ELR (cell line): ENCODE measurements at regions not wholly inside any gene's neighbourhood (a gene's known extent, or its start where the extent isn't known, plus 50 kb on each side); places are given as distances from the start of the nearest gene placed in this dataset.

Experiments
- DNase-seq: peaks from one replicate; pipeline ENCODE4 v3.0.0-alpha.2; 2015; ENCODE audit warnings: low read depth

- DNase-seq, result no peak
Observed at GRCh38 chr14:53610947-53611346, 345.7 kb downstream of the BMP4 start.

DNA sequence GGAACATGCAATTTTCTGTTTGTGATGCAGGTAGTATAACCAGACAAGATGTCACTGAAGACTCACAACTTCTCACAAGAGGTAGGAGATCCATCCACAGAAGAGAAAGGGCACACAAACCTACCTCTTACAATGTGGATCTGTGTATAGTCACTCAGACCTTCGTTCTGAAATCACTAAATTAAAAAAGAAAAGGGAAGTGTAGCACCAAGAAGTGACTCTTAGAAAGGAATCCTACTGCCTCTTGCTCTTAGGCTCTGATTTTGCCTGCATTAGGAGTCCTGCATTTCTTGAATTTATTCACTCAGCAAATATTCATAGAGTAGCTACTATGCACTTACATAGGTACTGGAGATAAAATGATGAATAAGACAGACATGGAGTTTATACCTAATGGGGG is 347.6 kb downstream of the BMP4 start:
- DNase-seq, result no peak

GRCh38 chr14:53608369-53608768 is 348.3 kb downstream of the BMP4 start:
- peak; percentile 23 for DNase-seq

DNA sequence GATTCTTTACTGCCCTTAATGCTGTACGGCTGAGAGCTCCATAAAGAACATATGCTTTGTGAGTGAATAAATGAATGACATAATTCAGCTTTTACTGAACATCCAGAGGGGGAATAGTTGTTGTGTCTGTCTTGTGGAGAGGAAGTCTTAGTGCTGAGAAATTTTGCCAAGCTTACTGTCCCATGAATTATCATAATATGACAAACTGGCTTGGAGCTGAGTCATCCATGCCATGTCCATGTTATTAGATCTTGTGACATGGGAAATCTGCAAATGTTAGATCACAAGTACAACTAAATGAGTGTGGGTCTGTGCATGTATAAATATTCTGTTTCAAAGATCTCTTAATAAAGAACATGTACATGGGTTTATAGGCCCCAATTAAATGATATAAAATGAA is 350.4 kb downstream of the BMP4 start:
- no peak for DNase-seq

GRCh38 chr14:53605562-53605961 is 351.1 kb downstream of the BMP4 start:
- DNase-seq, result no peak

DNA sequence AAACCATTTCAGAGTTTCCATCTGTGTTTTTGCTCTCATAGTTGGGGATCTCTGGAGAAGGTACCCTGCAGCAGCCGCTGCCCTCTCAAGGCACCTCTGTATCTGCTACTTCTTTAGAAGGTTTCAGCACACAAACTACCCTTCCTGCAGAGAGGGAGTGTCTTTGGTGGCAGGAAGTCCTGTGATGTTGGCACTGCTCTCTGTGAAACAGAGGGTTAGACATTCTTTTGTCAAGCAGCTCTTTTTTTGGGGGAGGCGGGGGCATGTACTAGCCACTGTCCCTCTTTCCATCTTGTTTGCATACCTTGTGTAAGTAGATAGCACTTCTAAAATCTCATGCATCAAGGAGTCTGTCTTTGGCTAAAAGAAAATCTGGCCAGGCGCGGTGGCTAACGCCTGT is 352.6 kb downstream of the BMP4 start:
- DNase-seq, result no peak

GRCh38 chr14:53601409-53601808 is 355.2 kb downstream of the BMP4 start:
- DNase-seq, result no peak

- DNase-seq, result no peak
Observed at GRCh38 chr14:53599221-53599945, 357.2 kb downstream of the BMP4 start.

DNA sequence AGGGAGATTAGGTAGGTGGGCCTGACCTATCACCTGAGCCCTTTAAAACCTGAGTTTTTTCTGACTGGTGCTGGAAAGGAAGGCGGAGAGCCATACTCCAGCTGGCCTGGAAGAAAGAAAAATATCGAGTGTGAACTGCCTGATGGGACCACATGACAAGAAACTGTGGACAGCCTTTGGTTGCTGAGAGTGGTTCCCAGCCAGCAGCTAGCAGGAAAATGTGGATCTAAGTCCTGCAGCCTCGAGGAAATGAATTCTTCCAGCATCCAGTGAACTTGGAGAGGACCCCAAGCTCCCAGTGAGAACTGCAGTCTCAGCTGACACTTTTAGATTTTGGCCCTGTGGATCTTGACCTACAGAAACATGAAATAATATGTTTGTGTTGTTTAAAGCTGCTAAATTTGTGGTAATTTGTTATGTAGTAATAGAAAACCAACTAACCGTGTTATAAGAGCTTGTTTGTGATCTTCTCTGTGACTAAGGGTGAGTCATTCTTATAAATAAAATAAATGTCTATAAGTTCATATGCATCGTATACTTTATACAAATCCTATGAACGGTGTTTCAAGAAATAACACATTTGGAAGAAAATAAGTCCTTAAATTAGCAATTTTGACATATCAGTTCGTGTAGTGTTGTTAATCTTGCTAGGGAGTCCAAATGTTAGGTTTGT is 359.6 kb downstream of the BMP4 start:
- DNase-seq, result peak; percentile 14

- no peak for DNase-seq
Observed at GRCh38 chr14:53591816-53592215, 364.8 kb downstream of the BMP4 start.

DNA sequence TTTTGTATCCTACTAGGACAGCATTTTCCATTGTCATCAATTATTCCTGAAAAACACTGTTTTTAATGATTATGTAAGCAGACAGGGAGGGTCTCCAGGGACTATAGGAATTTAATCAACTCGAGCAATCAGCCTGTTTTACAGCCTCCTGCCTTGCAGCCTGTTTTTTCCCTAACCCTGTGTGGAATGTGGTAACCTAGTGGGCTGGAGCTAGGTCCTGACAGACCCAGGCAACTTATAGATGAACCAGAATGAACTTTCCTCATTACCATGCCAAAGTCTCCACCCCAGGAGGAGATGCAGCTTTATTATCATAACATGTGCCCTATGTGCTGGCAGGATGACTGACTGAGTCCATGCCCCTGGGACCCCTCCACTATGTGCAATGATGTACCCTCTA is 375.1 kb downstream of the BMP4 start:
- DNase-seq, result no peak

DNA sequence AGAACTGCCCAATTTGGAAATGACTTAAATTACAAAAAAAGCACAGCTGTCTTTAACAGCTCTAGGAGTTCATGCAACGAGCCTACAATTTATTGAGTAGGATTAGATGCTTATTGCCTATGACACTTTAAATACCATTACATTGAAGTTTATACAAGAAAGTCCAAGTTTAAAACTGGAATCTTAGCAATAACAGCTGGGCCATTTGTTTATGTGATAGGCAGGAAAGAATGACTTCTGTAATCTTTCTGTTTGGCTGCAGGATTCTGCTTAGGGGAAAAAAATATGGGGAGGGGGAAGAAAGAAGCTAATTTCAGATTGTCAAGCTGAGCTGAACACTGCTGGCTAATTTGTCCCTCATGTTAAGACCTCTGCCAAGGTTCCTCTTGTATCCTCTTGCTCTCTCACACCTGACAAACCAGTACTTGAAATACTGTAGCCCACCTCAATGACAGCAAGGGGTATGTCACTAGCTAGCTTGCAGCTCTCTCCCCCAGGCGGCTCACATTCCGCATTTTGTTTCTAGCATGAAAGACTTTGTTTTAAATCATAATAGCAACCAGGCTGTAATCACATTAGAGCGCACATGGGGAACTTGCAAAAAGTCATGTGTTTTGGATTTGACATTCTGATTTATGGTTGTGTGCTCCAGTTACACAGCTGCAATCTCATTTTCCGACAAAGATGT is 384.8 kb downstream of the BMP4 start:
- DNase-seq, result no peak

DNA sequence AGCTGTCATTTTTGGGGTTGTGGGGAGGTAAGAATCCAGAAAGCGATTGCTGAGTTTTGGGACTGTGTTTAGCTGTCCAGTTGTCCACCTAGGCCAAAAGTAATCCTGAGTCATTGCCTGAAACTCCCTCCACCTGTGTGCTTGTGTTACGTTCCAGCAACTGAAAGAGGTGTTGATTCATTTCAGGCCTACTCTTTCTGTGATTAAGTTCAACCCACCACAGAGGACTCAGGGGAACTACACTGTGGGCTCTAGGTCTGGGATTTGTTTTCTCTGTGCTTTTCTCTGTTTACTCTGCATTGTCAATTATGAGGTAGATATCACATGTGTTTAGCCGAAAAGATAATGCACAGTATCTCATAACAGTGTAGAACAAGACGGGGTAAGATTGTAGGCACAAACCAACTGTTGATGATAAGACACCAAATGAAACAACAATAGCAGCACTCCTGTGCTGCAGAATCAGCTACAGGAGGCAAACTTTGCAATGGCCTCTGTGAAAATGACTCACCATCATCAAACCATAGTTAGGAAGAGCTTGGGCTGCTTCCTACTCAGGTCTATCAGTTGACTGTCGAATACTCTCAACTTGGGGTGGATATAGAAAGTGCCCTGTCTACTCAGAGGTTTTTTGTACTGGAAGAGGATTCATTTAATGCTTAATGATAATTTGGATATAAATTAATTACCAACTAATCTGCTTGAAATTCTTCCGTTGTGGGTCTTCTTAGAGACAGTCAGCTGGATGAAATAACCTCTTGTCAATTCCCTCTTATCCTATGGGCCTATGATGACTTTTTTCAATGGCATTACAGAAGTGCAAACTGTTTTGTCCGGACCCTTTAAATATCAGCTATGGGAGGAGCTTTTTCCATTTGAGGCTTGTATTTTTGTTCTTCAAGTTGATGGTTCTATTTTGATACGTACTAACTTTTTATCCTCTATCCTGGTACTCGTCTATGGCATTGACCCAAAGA is 385.9 kb downstream of the BMP4 start:
- no peak for DNase-seq

DNA sequence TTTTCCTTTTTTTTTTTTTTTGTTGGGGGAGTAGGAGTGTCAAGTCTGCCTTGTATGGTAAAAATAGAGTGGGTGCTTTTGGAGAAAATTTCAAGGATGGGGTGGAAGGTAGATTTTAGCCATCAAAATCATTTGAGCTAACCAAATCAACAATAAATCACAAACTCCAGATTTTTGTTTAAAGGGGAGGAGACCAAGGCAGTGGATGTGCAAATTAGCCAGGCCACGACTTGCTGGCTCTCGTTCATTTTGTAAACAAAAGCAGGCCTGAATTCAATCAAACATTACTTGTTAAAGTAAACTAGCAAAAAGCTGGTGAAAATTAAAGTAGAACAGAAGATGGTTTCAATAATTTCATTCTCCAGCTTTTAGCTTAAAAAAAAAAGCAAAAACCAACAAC is 387.2 kb downstream of the BMP4 start:
- DNase-seq, result no peak

GRCh38 chr14:53567236-53567780 is 389.3 kb downstream of the BMP4 start:
- no peak for DNase-seq

GRCh38 chr14:53564870-53565269 is 391.8 kb downstream of the BMP4 start:
- DNase-seq, result no peak

DNA sequence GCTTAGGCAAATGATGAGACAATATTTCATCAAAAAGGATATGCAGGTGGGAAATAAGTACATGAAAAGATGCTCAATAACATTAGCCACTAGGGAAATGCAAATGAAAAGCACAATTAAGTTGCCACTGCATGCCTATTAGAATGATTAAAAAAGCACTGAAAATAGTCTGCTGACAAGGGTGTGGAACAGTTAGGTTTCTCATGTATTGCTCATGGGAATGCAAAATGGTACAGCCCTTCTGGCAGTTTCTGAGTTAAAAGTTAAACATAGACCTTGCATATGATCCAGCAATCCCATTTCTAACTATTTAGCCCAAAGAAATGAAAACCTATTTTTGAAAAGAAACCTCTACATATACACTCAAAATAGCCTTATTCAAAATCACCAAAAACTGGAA is 393.0 kb downstream of the BMP4 start:
- DNase-seq, result no peak

DNA sequence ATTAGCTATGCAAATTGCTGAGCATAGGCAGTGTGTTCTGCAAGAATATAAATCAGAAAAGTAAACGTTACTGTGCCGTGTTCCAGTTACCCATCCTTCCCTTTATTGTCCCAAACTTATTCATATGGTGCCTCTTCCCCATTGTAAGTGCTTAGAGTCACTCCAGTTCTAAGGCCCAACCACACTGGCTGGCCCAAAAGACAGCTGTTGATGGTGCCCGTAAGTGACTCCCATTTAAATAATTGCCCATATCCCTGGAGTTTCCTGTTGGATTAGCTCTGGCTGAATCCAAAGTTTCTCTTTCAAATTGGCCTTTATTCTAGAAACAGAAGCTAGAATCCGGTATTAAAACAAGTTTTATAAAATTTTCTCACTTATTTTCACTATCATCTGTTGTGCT is 400.1 kb upstream of the DDHD1 start:
- DNase-seq, result no peak

DNA sequence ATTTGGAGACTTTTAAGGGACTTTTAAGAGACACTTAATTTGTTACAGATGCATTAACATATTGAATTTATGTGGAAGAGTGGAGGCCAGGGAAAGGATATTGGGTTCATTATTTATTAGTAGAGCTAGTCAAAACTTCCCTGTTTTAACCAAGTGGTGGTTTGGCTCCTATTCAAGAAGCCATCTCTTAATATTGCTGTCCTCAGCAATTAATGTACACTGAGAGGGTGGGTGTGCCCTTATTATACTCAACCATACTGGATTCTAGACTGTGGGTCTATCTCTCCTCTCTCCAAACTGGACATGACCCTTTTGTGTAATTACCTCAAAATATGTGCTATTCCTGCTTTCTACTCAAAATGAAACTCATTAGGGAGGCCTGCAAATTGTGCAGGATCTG is 398.7 kb upstream of the DDHD1 start:
- no peak for DNase-seq

- no peak for DNase-seq
Observed at GRCh38 chr14:53550776-53551175, 397.7 kb upstream of the DDHD1 start.

GRCh38 chr14:53549956-53550355 is 396.8 kb upstream of the DDHD1 start:
- DNase-seq, result no peak

DNA sequence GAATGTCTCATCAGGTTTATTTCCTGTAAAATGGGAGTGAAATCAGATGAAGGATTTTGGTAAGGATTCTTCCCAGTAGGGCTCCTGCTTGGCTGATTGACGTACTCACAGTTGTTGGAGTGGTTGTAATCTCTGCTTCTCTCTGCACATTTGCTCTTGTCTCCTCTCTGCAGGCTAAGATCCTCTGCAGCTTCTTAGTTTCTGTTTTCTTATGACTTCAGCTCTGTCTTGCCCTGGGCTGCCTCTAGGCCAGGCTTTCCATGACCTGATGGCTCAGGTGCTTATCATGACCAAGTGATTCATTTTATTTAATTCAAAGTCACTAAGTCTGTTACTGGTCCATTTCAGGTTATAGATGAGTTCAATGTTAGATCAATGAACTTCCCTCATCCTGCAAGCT is 394.5 kb upstream of the DDHD1 start:
- no peak for DNase-seq
